ENCODE measurements at regions not wholly inside any gene's neighbourhood (a gene's known extent, or its start where the extent isn't known, plus 50 kb on each side); places are given as distances from the start of the nearest gene placed in this dataset.

- no peak for TF ChIP-seq TSHZ2 (CRISPR knock-in tag; IDR thresholded peaks at IDR 0.05)
- no peak for TF ChIP-seq TOX (CRISPR knock-in tag; IDR thresholded peaks at IDR 0.05; ENCODE audit: borderline replicate concordance)
Observed at GRCh38 chr14:59044707-59045106, 143.8 kb upstream of the DAAM1 start.
